ENCODE measurements at regions not wholly inside any gene's neighbourhood (a gene's known extent, or its start where the extent isn't known, plus 50 kb on each side); places are given as distances from the start of the nearest gene placed in this dataset.

DNA sequence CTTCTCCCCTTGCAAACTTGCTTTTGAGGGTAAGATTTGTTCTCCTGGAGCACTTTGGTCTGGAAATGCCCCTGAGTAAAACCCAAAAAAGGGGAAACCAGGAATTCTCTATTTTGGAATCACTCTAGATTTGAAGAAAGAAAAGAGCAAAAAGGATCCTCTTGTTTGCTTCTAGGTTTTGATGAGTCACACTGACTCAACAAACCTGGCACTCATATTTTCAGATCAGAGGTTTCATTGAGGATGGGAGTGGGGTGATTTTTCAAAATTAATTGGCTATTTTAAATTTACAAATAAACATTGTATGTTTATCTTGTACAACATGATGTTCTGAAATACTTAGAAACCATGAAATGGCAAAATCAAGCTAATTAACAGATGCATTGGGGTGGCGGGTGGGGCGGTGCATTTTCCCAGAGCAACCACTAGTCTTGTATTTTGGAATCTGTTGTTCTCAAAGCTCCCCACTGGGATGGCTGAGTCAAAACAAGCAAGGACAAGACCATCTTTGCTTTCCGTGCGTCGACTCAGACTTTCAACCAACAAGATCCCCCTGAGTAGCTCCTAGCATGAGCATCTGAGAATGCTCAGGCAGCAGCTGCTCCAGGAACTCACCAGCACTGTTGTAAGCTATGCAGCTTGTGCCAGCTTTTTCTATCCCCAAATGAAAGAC is 451.4 kb downstream of the WDR72 start:
- no peaks in the 10 kb centered on the region for H3K36me3 ChIP-seq
- H3K27me3 ChIP-seq (replicated peaks; ENCODE audit: insufficient read depth) = no peaks in the 10 kb centered on the region
- no peaks in the 10 kb centered on the region for H3K9me3 ChIP-seq
- DNase-seq (ENCODE audit: low spot score) = no peak
- no peak overlapping the region for H3K4me3 ChIP-seq
- H3K27ac ChIP-seq = no peak overlapping the region
- H3K4me1 ChIP-seq (ENCODE audit: control insufficient read depth in 1 of 2, low read depth in 2 of 2) = no peaks in the 10 kb centered on the region
- TF ChIP-seq, protein P1, sequence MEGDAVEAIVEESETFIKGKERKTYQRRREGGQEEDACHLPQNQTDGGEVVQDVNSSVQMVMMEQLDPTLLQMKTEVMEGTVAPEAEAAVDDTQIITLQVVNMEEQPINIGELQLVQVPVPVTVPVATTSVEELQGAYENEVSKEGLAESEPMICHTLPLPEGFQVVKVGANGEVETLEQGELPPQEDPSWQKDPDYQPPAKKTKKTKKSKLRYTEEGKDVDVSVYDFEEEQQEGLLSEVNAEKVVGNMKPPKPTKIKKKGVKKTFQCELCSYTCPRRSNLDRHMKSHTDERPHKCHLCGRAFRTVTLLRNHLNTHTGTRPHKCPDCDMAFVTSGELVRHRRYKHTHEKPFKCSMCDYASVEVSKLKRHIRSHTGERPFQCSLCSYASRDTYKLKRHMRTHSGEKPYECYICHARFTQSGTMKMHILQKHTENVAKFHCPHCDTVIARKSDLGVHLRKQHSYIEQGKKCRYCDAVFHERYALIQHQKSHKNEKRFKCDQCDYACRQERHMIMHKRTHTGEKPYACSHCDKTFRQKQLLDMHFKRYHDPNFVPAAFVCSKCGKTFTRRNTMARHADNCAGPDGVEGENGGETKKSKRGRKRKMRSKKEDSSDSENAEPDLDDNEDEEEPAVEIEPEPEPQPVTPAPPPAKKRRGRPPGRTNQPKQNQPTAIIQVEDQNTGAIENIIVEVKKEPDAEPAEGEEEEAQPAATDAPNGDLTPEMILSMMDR (IDR thresholded peaks at IDR 0.05) = no peak
- ATAC-seq (ENCODE audit: insufficient number of reproducible peaks, low FRiP score, low read depth) = no peak

DNA sequence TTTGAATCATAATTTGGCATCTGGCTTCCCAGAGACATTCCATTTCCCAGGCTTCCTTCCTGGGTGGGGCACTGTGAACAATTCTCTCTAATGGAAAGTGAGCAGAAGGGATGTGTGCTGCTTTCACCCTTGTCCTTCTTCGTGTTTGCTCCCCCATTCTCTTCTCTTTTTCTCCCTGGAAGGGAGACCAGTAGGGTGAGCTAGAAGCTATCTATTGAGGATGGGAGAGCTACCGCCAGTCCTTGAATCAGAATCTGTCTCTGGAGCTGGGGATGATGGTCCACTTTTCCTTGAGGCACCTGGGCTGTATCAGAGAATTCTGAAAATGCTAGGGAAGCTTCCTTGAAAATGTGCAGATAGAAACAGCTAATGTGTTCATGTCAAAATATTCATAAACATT is 453.9 kb downstream of the WDR72 start:
- TF ChIP-seq, protein P1 (IDR thresholded peaks at IDR 0.05) = no peak
- Histone ChIP-seq H3K27me3 (replicated peaks; ENCODE audit: insufficient read depth) (no peaks in the 10 kb centered on the region), H3K4me3 (no peak overlapping the region), H3K27ac (no peak overlapping the region), H3K36me3 (no peaks in the 10 kb centered on the region), H3K9me3 (no peaks in the 10 kb centered on the region), H3K4me1 (ENCODE audit: control insufficient read depth in 1 of 2, low read depth in 2 of 2) (no peaks in the 10 kb centered on the region)
- no peak for ATAC-seq (ENCODE audit: insufficient number of reproducible peaks, low FRiP score, low read depth)
- no peak for DNase-seq (ENCODE audit: low spot score)

- TF ChIP-seq, protein P1 (IDR thresholded peaks at IDR 0.05) = no peak
- no peak for ATAC-seq (ENCODE audit: insufficient number of reproducible peaks, low FRiP score, low read depth)
- Histone ChIP-seq H3K27me3 (replicated peaks; ENCODE audit: insufficient read depth) (no peaks in the 10 kb centered on the region), H3K4me3 (no peak overlapping the region), H3K9me3 (no peaks in the 10 kb centered on the region), H3K4me1 (ENCODE audit: control insufficient read depth in 1 of 2, low read depth in 2 of 2) (no peaks in the 10 kb centered on the region), H3K27ac (no peak overlapping the region), H3K36me3 (no peaks in the 10 kb centered on the region)
- no peak for DNase-seq (ENCODE audit: low spot score)
These were observed 454.4 kb downstream of the WDR72 start for GRCh38 chr15:53305101-53305500.

DNA sequence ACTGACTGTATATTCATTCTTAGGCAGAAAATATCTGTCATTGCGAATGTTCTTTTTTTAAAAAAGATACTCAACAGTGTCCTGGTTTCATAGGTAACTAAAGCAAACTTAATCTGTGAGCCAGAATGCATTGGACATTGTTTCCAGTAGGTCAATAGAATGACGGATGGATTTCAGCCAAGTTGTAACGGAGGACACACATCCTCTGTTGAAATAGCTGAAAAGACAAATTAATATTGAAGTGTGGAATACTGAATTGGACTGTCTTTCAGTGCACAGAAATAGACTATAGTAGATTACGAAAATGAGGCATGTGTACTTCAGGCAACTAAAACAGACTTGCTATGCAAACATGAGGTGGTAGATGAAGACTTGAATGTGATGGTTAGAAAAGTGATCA is 461.6 kb downstream of the WDR72 start:
- no peak overlapping the region for H3K4me3 ChIP-seq
- H3K27ac ChIP-seq = no peak overlapping the region
- TF ChIP-seq, protein P1 (IDR thresholded peaks at IDR 0.05) = no peak
- H3K36me3 ChIP-seq = no peaks in the 10 kb centered on the region
- H3K4me1 ChIP-seq (ENCODE audit: control insufficient read depth in 1 of 2, low read depth in 2 of 2) = no peaks in the 10 kb centered on the region
- DNase-seq (ENCODE audit: low spot score) = no peak
- H3K9me3 ChIP-seq = no peaks in the 10 kb centered on the region
- no peak for ATAC-seq (ENCODE audit: insufficient number of reproducible peaks, low FRiP score, low read depth)
- no peaks in the 10 kb centered on the region for H3K27me3 ChIP-seq (replicated peaks; ENCODE audit: insufficient read depth)

GRCh38 chr15:53296603-53297002 is 462.9 kb downstream of the WDR72 start:
- ATAC-seq (ENCODE audit: insufficient number of reproducible peaks, low FRiP score, low read depth) (no peak), DNase-seq (ENCODE audit: low spot score) (no peak)
- H3K4me3 ChIP-seq = no peak overlapping the region
- TF ChIP-seq, protein P1 (IDR thresholded peaks at IDR 0.05) = no peak
- no peaks in the 10 kb centered on the region for H3K36me3 ChIP-seq
- no peak overlapping the region for H3K27ac ChIP-seq
- H3K27me3 ChIP-seq (replicated peaks; ENCODE audit: insufficient read depth) = no peaks in the 10 kb centered on the region
- no peaks in the 10 kb centered on the region for H3K9me3 ChIP-seq
- H3K4me1 ChIP-seq (ENCODE audit: control insufficient read depth in 1 of 2, low read depth in 2 of 2) = no peaks in the 10 kb centered on the region

Measured in thoracic aorta (tissue), 2 donors.